Astrocyte of the hippocampus (primary cell): ENCODE measurements at regions not wholly inside any gene's neighbourhood (a gene's known extent, or its start where the extent isn't known, plus 50 kb on each side); places are given as distances from the start of the nearest gene placed in this dataset.

Source experiments
- DNase-seq: peaks from one replicate; pipeline ENCODE4 v3.0.0; 2011; ENCODE audit warnings: low read depth, low spot score

DNA sequence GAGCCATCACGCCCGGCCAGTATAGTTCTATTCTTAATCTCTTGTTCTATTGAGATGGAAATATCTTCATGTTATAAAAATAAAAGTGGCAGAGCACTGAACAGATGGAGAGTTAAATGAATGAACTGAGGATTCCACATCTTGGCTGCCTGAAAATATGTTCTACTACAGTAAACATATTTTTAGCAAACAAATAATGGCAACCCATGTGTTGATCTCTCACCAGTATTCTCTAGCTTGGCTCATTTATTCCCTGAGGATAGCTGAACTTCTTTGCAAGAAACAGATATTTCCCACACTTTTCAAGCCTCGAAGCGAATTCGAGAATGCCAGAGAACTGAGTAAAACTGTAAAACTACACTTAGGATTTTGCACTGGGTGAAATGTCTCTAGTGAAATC lies 58.9 kb downstream of the DIRAS3 start:
- no peak for DNase-seq

DNA sequence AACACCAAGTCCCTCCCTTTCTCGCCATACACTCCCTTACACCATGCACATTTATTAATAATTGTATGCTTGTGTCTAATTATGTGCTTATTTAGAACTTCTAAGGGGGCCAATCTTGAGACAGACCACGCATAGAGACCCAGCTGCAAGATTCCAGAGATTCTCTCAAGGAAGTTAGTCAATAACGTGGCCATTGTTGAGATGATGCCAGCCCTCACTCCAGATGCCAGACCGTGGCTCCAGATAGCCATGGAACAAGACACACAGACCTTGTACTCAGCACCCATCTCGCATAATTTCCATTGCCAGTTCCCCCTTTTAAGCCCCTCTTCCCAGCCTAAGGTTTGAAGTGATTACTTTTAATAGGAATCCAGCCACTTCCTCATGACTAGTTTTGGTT lies 62.4 kb downstream of the DIRAS3 start:
- peak; percentile 25 for DNase-seq

DNA sequence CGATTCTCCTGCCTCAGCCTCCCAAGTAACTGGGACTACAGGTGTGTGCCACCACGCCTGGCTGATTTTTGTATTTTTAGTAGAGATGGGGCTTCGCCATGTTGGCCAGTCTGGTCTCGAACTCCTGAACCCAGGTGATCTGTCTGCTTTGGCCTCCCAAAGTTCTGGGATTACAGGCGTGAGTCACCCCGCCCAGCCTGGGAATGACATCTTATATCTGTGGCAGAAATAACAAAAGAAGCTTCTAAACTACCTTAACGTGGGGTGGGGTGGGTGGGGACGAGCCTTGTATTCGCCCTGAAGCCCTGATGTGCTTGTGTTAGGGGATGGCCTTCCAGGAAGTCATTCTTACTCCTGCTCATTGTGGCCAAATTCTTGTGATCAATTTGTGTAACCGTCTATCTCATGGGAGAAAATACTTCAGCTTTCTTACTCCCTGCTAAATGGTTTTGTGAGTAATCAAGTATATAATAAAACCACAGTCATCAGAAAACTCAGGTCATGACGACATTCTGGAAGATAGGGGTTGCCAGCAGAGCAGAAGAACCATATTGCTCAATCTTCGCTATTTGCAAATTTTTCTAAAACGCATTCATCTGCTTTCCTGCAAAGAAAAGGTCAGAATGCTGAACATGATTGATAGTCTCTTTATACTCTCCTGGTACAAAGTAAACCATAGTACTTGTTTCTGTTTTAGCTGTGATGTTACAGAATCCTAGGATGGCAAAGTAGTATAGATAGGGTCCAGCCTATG lies 63.2 kb downstream of the DIRAS3 start:
- peak; percentile 71 for DNase-seq

DNA sequence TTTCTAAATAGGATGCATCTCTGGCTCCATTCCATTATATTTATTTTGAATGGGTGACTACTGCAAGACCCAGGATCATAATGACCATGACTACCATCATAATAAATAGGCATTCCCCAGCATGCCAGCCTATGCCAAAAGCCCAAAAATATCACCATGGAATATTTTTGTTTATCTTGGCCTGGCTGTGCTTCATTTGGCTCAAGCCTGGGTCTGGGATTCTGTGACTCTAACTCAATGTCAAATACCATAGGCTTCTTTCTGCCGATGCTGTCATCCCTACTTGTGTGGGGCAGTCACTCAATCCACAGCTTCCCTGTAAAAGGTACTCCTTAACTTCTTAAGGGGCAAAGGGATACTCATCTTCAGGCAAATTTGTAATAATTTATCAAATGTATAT lies 66.6 kb downstream of the DIRAS3 start:
- DNase-seq, result peak; percentile 26

DNA sequence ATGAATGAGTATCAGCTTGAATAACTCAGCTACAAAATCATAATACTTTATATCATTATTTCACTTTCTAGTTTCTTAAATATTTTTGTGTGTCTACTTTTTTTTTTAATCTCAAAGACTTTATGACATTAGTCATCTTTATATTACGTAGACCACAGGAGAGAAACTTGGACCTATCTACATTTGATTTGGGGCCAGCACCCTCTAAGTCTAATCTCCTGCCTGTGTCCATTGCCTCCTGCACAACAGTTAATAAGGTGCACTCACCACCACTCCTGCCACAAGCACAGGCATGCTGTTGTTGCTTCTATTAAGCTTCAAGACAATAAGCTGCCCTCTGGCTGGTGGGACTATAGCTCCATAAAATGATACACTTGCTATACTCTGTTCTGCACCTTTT lies 70.4 kb downstream of the DIRAS3 start:
- peak; percentile 12 for DNase-seq

DNA sequence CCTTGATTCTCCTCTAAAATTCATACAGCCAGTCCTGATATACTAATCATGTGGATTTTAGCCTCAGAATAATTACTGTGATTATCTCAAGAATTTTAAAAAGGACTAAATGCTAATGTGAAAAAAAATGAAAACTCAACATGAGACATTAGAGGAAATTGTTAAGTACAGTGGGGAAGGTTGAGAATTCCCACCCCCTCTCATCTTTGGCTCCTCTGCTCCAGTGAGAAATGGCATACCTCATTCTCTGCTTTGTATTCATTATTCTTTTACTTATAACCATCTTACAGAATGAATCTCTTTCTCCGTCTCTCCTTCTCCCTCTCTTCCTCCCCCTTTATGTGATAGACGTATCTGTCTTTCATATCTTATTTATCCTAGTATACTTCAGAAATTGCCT lies 70.9 kb downstream of the DIRAS3 start:
- DNase-seq, result no peak

DNA sequence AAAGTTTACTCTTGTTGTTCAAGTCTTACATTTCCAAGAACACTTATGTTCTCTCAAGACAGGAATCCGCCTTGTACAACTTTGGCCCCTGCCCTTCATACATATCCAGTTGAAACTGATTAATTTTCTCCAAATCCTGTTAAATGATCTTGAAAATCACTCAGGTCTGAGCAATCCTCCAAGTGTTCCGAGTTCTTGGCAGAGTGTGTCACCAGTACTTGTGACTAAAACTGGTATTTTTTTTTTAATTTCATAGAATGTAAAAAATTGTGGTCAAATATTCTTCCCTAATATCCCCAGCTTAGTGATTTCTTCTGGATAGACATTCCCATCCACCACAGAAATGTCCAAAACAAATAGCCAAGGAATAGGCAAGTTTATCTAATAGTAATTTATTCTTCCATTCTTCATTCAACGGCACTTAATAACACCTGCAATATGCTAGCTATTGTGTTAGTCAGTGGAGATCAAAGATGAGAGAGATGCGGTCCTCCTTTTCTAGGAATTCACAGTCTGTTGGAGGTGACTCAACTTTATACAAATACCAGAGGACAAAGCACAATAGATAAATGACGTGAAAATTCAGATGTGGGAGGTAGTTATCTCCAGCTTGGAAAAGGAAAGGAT lies 71.4 kb downstream of the DIRAS3 start:
- peak; percentile 68 for DNase-seq

DNA sequence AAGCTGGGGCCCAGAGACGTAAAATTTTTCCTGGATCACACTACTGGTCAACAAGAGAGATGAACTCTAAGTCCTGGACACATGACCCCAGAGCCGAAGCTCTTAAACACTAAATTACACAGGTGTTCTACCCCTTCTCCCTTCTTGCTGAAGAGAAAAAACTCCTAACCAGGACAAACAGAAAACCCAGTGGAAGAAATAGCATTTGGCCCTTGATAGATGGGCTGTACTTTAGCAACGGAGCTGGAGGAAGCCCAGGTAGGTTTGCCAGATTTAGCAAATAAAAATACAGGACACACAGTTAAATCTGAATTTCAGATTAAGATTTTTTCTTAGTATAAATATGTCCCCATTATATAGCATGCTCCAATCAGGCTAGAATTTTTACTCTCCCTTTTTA lies 72.7 kb downstream of the DIRAS3 start:
- no peak for DNase-seq

DNA sequence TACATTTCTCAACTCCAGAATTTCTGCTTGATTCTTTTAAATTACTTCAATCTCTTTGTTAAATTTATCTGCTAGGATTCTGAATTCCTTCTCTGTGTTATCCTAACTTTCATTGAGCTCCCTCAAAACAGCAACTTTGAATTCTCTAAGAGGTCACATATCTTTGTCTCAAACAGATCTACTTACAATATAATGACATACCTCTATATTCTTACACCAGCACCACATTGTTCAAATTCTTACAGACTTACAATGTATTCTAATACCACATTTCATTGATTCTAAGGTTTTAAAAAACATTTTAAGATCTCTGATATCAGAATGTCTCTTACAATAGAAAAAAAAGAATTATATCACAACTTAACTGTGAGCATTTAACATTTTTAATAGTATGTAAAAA lies 77.4 kb downstream of the DIRAS3 start:
- no peak for DNase-seq

DNA sequence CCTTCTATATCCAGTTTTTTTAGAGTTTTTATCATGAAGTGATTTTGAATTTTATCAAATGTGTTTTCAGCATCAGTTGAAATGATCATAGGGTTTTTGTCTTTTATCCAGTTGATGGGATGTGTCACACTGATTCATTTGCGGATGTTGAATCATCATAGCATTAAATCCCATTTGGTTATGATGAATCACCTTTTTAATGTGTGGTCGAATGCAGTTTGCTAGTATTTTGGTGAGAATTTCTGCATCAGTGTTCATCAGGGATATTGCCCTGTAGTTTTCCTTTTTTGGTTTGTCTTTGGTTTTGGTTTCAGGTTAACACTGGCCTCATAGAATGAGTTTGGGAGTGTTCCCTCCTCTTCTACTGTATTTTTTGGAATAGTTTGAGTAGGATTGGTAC lies 80.3 kb downstream of the DIRAS3 start:
- peak; percentile 68 for DNase-seq

DNA sequence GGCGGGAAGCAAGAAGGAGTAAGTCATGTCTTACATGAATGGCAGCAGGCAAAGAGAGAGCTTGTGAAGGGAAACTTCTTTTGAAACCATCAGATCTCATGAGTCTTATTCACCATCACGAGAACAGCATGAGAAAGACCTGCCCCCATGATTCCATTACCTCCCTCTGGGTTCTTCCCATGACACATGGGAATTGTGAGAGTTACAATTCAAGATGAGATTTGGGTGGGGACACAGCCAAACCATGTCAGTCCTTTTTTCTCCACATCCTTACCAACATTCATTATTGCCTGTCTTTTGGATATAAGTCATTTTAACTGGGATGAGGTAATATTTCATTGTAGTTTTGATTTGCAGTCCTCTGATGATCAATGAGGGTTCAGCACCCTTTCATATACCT lies 81.0 kb downstream of the DIRAS3 start:
- no peak for DNase-seq

DNA sequence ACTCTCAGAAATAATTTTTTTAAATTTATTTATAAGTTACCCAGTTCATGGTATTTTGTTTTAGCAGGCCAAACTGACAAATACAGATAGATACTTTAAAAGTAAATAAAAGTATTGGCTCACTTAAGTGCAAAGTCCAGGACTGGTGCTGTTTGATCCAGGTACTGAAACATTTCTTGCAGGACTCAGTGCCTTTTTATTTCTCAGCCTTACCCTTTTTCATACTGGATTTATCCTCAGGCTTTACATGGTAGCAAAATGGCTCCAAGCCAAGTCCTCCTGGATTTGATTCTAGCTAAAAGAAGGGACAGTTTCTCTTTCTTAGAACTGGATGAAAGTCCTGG lies 83.8 kb downstream of the DIRAS3 start:
- no peak for DNase-seq

DNA sequence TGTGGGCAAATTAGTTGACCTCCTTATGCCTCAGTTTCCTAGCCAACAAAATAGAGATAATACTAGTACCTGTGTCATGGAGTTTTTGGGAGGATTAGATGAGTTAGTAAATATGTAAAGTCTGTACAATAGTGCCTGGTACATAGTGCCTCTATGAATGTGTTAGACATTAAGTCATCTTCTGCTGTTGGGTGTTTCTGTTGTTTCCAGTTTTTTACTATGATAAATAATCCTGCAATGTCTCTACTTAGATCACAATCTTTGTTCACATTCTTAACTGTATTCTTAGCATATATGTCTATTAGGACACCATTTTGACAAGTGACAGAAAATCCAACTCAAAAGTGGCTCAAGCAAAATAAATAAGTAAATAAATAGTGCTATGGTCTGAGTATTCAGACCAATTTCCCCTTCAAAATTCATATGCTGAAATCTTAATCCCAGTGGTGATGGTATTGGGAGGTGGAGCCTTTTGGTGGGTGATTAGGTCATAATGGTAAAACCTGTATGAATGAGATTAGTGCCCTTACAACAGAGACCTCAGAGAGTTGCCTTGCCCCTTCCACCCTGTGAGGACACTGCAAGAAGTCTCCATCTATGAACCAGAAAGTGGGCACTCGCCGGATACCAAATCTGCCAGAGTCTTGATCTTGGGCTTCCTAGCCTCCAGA lies 84.3 kb downstream of the DIRAS3 start:
- no peak for DNase-seq

DNA sequence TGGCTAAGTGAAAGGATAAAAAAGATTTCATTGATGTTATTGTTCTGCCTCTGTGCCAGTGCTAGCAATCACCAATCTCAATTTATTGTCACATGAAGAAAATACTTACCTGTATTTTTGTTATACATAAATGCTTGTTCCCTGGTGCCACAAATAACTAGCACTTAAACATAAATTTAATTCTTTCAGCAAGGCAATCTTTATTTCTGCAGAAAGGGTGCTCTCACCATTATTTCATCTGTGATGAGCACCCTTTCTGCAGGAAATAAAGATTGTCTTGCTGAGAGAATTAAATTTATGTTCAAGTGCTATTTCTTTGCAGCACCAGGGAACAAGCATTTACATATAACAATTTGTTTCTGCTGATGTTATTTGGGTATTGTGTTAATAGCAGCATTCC lies 87.2 kb downstream of the DIRAS3 start:
- DNase-seq, result no peak

DNA sequence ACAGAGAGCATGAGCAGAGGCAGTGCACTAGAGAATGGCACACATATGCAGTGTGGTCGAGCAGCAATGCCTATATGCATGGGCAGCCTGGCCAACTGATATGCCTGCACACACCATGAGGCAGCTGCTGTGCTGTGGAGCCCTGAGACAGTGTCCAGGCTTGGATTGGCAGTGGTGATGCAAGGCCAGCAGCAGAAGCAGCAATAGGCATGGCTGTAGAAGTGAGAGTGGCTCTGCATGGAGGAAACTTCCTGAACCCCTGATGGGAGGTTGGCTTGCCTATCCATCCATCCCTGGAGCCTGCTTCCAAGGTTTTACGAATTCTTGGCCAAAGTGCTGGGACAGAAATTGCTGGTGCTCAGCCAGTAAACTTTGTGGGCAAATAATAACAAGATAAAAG lies 89.7 kb downstream of the DIRAS3 start:
- no peak for DNase-seq

DNA sequence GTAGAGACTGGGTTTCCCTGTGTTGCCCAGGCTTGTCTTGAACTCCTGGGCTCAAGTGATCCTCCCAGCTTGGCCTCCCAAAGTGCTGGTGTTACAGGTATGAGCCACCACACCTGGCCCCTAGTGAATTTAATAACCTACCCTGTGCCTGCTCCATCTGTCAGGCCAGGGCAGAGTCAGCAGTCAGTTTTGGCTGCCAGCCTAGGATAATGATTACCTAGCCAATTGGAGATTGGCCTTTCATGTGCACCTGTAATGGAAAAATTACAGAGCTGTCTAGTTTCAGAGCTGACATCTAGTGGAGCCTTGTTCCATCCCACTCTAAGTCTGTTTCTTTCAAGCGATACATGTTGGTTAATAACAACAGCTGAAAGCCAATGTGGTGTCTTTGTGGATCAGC lies 92.0 kb downstream of the DIRAS3 start:
- DNase-seq, result no peak

DNA sequence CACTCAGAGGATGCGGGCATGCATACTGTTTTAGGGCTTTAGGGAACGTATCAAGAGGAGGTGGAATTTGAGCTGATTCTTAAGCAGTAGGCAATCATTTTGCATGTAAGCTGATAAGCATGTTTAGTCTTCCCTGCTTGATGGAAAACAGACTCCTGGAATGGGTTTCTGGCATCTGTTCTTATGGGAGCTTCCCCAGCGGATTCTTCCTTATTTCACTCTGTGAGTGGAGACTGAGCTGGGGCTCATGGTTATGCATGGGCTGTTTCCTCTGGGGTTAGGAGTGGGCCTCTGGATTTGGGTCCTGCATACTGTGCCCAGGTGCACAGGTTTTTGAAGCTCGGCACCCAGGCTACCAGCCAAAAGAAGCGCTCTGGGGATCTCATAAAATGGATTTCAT lies 93.4 kb downstream of the DIRAS3 start:
- no peak for DNase-seq

DNA sequence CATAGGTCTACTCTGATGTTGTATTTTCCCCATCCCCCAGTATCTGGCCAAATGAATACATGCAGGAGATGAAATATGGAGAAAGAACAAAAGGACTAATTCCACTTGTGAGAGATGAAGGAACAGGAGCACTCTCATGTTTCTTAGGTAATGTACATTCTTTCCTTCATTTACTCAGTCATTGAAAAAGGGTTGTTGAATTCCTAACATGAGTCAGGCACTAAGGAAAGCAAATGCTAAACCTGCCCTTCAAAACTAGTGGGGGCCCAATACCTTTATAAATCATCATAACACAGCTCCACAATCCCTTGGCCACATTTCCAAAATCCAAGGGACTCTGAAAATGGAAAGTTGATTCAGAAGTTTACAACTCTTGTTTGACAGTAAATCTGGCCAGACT lies 94.3 kb downstream of the DIRAS3 start:
- peak; percentile 39 for DNase-seq

DNA sequence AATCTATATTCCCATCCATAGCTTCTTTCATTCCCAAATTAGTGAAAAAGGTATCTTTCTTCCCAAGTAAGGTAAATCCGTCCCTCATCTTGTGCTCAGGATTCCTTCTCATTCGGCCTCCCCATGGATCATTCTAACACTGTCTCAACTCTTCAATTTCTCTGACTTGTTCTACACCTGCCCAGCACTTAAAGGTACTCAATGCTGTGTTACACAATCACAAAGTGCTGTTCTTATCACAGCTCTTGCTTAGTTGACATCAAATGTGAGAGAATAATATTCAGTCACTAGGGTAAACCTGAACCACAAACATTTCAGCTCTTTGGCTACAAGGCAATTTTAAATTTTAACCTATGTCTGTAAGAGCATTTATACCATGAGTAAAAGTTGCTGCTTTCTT lies 94.8 kb downstream of the DIRAS3 start:
- DNase-seq, result no peak

DNA sequence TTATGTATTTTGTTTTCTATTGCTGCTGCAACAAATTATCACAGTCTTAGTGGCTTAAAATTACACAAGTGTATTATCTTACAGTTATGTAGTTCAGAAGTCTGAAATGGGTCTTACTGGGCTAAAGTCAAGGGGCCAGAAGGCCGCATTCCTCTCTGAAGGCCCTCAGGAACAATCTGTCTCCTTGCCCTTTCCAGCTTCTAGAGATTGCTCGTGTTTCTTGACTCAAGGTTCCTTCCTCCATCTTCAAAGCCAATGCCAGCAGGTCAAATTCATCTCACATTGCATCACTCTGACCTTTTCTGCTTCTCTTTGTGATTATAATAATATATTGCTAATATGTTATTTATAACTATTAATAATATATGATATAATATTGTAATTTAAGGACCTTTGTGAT lies 97.1 kb downstream of the DIRAS3 start:
- DNase-seq, result no peak

DNA sequence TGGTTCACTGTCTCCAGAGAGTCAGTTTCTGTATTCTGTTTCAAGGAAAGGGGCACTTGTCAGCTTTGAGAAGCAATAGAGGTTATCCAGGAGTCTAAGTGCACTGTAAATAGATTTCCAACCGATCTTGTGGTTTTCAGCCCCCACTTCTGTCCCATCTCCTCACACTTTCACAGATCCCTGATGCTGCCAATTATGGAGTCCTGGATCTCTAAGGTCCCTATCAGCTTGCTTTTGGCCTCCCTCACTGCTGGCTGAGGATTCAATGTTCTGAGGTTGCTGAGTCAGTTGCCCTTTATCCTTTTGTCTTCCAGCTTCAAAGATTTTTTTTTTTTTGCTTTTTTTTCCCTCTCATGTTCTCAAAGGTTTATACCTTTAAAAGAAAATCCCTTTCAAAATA lies 98.4 kb downstream of the DIRAS3 start:
- DNase-seq, result no peak

DNA sequence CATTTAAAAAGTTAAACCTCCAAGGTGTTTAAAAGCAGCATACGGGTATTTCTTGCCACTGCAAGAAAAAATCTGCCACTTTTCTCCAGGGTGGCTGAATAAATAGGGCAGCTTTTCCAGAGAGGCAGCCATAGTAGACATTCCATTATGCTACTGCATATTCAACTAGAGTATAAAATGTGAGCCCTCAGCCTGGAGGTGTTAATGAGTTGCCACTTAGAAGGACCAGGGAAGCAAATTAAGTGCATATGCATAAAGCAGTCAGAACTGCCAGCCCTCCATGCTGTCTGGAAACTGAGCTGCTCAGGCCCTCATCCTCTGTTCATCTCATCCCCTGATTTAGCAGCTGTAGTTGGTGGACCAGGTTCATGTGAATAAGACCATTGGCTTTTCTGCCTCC lies 99.4 kb downstream of the DIRAS3 start:
- DNase-seq, result no peak
